Esophagus muscularis mucosa (tissue), 2 donors: ENCODE measurements at regions not wholly inside any gene's neighbourhood (a gene's known extent, or its start where the extent isn't known, plus 50 kb on each side); places are given as distances from the start of the nearest gene placed in this dataset.

ENCODE experiments used
- POLR2A ChIP-seq: fragments of 450-650 bp; IDR thresholded peaks from one replicate; pipeline ENCODE4 v1.6.1; 2017; ENCODE audit warnings: antibody characterized with exemption, moderate library complexity, mild to moderate bottlenecking, low read depth
- POLR2AphosphoS5 ChIP-seq, 2 donors: sonication (generic); formaldehyde crosslinking; IDR thresholded peaks; one replicate each; pipeline ENCODE4 v1.6.1; 2017; ENCODE audit warnings: antibody characterized with exemption in 2 of 2

DNA sequence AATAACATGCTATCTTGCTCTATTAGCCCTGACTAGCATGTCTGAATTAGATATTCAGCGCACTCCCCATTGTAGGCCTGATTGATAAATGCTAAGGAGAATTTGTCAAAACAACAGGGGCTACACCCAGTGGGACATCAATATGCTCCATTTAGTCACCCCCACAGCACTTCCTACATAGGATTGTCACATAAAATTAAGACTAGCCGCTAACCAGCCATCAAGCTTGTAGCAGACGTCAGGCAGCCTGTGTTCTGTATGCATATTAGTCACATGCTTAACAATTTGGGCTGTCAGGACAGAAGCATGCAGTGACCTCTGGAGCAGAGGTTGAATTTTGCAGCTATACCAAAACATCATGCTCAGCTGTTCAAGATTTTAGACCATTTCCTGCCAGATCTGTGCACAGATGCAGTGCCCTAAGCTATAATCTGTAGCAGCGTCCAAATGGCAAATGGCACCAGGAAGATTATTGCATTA lies 197.4 kb upstream of the ISL1 start:
- TF ChIP-seq POLR2AphosphoS5 (IDR thresholded peaks at IDR 0.05) (no peak), POLR2A (no peak)
